Adrenal gland (tissue), 9 donors: ENCODE measurements at regions not wholly inside any gene's neighbourhood (a gene's known extent, or its start where the extent isn't known, plus 50 kb on each side); places are given as distances from the start of the nearest gene placed in this dataset.

Experiments
- DNase-seq, 7 donors: peaks; one replicate each; pipeline ENCODE4 v3.0.0-alpha.2; 2019 to 2020
- H3K27ac ChIP-seq, 5 donors: fragments of 200-600 bp; sonication (generic) in 4 of 5; 1 replicate in 3 of 5; 2 replicates in 2 of 5; pipeline versions ENCODE4 v1.5.1 to v1.8.0; 2016 to 2020; ENCODE audit warnings: mild to moderate bottlenecking in 1 of 5
- H3K27me3 ChIP-seq: fragments of 200-600 bp; 2 replicates; pipeline ENCODE4 v1.8.0; 2021
- H3K36me3 ChIP-seq, 2 donors: fragments of 200-600 bp; replicated peaks in 1 of 2; 1 replicate in 1 of 2; 2 replicates in 1 of 2; pipeline versions ENCODE4 v1.5.1 to v1.8.0; 2018 to 2022
- H3K4me1 ChIP-seq, 2 donors: fragments of 200-600 bp; replicated peaks in 1 of 2; 1 replicate in 1 of 2; 2 replicates in 1 of 2; pipeline versions ENCODE4 v1.5.1 to v1.8.0; 2018 to 2021
- H3K4me3 ChIP-seq, 4 donors: fragments of 200-600 bp; sonication (generic) in 3 of 4; one replicate each; pipeline ENCODE4 v1.5.1; 2016 to 2018
- H3K9me3 ChIP-seq, 3 donors: fragments of 200-600 bp; sonication (generic) in 1 of 3; replicated peaks in 1 of 3; 1 replicate in 2 of 3; 2 replicates in 1 of 3; pipeline versions ENCODE4 v1.5.1 to v1.8.0; 2016 to 2021
- POLR2A ChIP-seq, 2 donors: fragments of 450-650 bp; IDR thresholded peaks; one replicate each; pipeline ENCODE4 v1.6.1; 2017; ENCODE audit warnings: antibody characterized with exemption in 2 of 2, mild to moderate bottlenecking in 2 of 2, moderate library complexity in 1 of 2
- WGBS, 4 donors: extraction: QIAGEN DNeasy Blood & Tissue Kit in 2 of 4; methylation state at CpG; one replicate each; pipeline versions ENCODE4 v1.1.5 to v1.1.7; 2013 to 2017; 5-methylcytosine and 5-hydroxymethylcytosine counted together
- intact Hi-C, 2 donors: fragments of 100-400 bp; cut with DNase I; formaldehyde crosslinking; loops; one replicate each; pipeline versions ENCODE4 v1.14.1 to v1.15.0; 2022 to 2023
- TF ChIP-seq, protein P1 (sequence below), 6 experiments: fragments of 450-650 bp in 4 of 6; fragments of 200-600 bp in 2 of 6; sonication (generic) in 1 of 6; IDR thresholded peaks; 1 replicate in 5 of 6; 2 replicates in 1 of 6; pipeline versions ENCODE4 v1.5.1 to v1.8.0; 2016 to 2021; ENCODE audit warnings: antibody characterized with exemption in 6 of 6, mild to moderate bottlenecking in 2 of 6, moderate library complexity in 1 of 6
- donor health status: healthy with polysubstance abuse.
- donor health status: Bipolar disorder and iron deficiency.
- donor health status: DM: yes; HTN: yes; CAD: no.
- donor health status: DM: no; HTN: no; CAD: no.
- donor health status: DM: no; HTN: no; CAD: no.

DNA sequence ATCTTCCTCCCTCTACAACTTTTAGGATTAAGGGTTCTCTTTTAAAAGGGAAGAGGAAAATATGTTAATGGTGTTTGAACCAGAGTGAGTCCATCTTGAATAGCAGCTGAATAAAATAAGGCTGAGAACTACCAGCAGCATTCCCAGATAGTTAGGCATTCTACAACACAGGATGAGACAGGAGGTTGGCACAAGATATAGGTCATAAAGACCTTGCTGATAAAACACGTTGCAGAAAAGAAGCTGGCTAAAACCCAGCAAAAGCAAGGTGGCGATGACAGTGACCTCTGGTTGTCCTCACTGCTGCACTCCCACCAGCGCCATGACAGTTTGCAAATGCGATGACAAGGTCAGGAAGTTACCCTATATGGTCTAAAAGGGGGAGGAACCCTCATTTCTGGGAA, 77.8 kb downstream of the PLK2 start:
- no peaks in the 10 kb centered on the region for H3K9me3 ChIP-seq
- intact Hi-C loops, result no loop called here
- no peak overlapping the region for H3K4me3 ChIP-seq
- WGBS, 4 donors, result 45 to 63% (median 46%) methylated on average over 4 of the region's 4 CpGs
- H3K27me3 ChIP-seq, result no peaks in the 10 kb centered on the region
- DNase-seq, result peak in 5 of 7 donors; percentile 5 to 30 (median 16)
- TF ChIP-seq, protein P1, sequence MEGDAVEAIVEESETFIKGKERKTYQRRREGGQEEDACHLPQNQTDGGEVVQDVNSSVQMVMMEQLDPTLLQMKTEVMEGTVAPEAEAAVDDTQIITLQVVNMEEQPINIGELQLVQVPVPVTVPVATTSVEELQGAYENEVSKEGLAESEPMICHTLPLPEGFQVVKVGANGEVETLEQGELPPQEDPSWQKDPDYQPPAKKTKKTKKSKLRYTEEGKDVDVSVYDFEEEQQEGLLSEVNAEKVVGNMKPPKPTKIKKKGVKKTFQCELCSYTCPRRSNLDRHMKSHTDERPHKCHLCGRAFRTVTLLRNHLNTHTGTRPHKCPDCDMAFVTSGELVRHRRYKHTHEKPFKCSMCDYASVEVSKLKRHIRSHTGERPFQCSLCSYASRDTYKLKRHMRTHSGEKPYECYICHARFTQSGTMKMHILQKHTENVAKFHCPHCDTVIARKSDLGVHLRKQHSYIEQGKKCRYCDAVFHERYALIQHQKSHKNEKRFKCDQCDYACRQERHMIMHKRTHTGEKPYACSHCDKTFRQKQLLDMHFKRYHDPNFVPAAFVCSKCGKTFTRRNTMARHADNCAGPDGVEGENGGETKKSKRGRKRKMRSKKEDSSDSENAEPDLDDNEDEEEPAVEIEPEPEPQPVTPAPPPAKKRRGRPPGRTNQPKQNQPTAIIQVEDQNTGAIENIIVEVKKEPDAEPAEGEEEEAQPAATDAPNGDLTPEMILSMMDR (IDR thresholded peaks at IDR 0.05), result no peak
- no peak for TF ChIP-seq POLR2A (IDR thresholded peaks at IDR 0.05)
- no peaks in the 10 kb centered on the region for H3K4me1 ChIP-seq
- H3K36me3 ChIP-seq, result no peaks in the 10 kb centered on the region
- no peak overlapping the region for H3K27ac ChIP-seq

DNA sequence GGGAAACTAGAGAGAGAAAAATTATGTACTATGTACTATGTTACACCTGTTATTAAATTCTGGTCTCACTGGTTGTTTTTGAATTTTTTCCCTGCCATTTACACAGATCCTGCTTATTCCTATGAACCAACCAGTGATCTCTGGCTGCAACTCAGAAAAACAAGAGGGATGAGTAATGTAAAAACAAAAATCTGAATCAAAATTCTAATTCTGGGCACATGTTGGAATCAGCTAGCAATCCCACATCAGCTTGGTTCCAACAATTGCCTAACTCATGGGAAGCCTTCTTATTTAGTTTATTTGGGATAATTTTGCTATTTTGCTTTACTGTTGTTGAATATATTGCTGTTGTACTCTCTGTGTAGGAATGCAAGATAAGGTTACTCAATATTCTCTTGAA, 78.3 kb downstream of the PLK2 start:
- no peaks in the 10 kb centered on the region for H3K36me3 ChIP-seq
- H3K4me3 ChIP-seq, result no peak overlapping the region
- no peak for TF ChIP-seq POLR2A (IDR thresholded peaks at IDR 0.05)
- TF ChIP-seq, protein P1 (IDR thresholded peaks at IDR 0.05), result no peak
- no peaks in the 10 kb centered on the region for H3K9me3 ChIP-seq
- intact Hi-C loops, result no loop called here
- no peak overlapping the region for H3K27ac ChIP-seq
- no peaks in the 10 kb centered on the region for H3K4me1 ChIP-seq
- DNase-seq, result no peak
- no peaks in the 10 kb centered on the region for H3K27me3 ChIP-seq

DNA sequence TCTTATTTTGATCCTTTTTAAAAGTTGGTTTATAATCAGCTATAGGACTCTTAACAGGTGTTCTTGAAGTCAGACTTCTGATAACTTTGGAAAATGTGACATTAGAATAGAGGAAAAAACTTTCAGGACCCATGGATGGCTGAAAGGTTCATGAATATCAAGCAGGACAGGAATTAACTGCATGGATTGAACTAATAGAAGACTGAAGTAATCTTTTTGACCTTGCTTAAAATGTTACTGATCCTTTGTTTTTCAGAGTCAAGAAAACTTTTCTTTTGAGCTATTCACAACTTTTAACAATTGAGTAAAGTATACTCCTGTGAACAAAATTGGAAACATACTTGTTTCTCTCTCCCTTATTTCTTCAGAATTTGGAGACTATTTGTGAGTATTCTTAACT, 79.2 kb downstream of the PLK2 start:
- H3K36me3 ChIP-seq, result no peaks in the 10 kb centered on the region
- TF ChIP-seq, protein P1 (IDR thresholded peaks at IDR 0.05), result no peak
- TF ChIP-seq POLR2A (IDR thresholded peaks at IDR 0.05), result no peak
- intact Hi-C loops, result no loop called here

DNA sequence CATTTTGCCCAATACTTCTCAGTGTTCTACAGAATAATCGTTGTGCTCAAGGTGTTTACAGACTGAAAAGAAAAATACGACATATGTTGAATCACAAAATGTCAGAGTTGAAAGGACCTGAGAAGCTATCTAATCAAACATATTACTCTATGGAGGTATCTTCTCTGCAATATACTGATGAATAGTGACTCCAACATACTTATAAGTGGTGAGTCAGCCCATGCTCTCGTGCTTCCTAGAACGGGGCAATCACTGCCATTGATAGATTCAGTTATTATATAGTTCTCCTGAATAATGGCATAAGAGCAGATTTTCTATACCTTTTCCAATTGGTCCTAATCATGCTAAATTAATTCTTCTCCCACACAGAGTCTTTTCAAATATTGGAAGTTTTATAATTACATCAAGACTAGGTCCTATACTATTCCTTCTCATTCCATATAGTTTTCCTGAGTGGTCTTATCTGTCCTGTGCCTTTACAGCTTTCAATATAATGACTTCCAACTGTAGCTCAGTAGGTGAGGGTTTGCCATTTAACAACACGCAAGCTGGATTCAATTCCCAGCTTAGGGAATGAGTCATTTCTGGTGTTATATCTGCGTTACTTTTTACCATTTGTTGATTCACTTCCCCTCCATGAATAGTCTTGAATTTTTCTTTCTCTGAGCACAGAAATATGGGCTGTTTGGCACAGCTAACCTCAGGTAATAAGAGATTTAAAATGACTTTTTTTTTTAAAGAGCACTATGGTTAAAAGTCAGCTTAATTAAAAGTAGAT, 81.1 kb downstream of the PLK2 start:
- H3K27ac ChIP-seq, result no peak overlapping the region
- no peaks in the 10 kb centered on the region for H3K9me3 ChIP-seq
- intact Hi-C loops, result no loop called here
- WGBS, 4 donors, result 77 to 86% (median 80%) methylated on average over 6 of the region's 6 CpGs
- H3K27me3 ChIP-seq, result no peaks in the 10 kb centered on the region
- DNase-seq, result no peak
- no peak for TF ChIP-seq POLR2A (IDR thresholded peaks at IDR 0.05)
- TF ChIP-seq, protein P1 (IDR thresholded peaks at IDR 0.05), result no peak
- H3K36me3 ChIP-seq, result no peaks in the 10 kb centered on the region
- H3K4me3 ChIP-seq, result no peak overlapping the region
- no peaks in the 10 kb centered on the region for H3K4me1 ChIP-seq

More for the DNA sequence above, 79.2 kb downstream of the PLK2 start:
- Histone ChIP-seq H3K27ac (no peak overlapping the region), H3K9me3 (no peaks in the 10 kb centered on the region), H3K4me1 (no peaks in the 10 kb centered on the region), H3K4me3 (no peak overlapping the region), H3K27me3 (no peaks in the 10 kb centered on the region)
- no peak for DNase-seq
